Globus pallidus (tissue), 1 donor: ENCODE measurements at regions not wholly inside any gene's neighbourhood (a gene's known extent, or its start where the extent isn't known, plus 50 kb on each side); places are given as distances from the start of the nearest gene placed in this dataset.

ENCODE experiments used
- DNase-seq: peaks from one replicate; pipeline ENCODE4 v3.0.0-alpha.2; 2015; ENCODE audit warnings: low spot score

DNA sequence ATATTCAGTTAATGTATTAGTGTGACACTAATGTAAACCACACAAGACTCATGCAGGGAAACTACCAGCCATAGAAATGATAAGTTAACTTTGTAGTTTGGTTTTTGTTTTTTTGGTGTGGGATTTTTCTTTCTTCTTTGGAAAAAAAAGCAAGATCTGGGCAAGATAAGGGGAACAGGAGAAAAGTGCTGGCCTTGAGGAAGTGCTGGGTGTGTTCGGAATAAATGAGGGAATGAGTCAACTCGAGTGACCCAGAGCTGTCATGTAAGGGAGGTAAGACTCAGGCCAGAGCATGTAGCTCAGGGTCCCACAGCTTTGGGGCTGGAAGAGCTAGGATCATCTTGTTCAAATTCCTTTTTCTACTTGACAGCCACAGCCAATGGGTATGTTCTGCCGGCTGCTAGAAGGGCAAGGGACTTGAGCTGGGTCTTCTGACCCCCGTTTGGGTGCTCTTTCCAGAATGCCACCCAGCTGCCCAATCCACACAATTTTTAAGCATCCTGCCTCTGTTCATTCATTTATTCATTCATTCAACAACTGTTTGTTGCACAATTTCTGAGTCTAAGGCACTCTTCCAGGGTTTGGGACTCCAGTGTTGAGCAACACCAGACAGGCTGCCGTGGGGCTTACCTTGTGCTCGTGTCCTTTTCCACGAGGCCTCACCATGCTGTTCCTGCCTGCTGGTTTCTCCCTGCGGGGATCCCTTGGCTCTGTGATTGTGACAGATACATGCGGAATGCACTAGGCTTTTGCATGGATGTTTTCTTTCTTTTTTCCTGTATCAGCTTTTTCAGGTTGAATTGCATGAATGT lies 54.5 kb downstream of the CLDN34 start:
- DNase-seq, result no peak

DNA sequence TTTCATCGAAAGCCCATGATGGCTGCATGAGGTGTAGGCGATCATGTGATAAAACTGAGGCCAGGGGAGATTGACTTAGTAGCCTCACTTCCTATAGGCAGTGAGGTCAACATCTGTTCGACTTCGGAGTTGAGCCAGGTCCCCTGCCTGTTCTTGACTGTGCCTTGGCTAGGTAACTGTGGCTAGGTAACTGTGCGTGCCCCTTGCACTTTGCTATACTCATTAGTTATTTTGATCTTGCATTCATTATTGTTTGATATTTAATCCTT lies 55.0 kb downstream of the CLDN34 start:
- no peak for DNase-seq

DNA sequence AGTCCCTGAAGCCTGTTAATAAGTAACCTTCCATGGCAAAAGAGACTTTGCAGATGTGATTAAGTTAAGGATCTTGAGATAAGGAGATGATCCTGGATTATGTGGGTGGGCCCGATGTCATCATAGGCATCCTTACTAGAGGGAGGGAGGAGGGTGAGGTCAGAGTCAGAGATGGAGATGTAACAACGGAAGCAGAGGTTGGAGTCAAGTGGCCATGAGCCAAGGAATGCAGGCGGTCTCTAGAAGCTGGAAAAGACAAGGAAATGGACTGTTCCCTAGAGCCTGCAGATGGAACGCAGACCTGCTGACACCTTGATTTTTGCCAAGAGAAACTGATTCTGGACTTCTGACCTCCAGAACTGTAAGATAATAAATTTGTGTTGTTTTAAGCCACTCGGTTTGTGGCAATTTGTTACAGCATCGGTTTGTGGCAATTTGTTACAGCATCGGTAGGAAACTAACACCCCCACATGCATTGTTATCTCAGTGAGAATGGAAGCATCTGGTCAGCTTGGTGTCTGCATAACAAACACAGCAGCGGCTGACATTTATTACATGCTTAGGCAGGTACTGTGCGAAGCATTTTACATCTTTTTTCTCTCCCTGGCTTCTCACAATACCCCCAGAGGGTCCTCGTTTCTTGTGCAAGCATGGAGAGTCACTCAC lies 55.6 kb downstream of the CLDN34 start:
- no peak for DNase-seq

DNA sequence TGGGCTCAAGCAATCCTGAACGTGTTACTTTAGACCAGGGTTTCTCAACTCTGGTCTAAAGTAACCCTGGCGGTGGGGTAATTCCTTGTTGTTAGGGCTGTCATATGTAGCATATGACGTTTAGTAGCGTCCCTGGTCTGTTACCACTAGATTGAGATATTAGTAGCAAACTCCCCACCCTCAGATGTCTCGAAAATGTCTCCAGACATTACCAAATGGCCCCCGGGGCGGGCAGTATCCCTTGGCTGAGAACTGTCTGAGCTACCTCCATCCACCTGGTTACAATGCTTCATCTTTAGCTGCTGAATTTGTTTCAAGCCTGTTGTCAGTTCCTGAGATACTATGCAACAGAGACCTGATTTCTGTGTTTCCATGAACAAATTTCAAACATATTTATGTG lies 56.7 kb downstream of the CLDN34 start:
- DNase-seq, result no peak

DNA sequence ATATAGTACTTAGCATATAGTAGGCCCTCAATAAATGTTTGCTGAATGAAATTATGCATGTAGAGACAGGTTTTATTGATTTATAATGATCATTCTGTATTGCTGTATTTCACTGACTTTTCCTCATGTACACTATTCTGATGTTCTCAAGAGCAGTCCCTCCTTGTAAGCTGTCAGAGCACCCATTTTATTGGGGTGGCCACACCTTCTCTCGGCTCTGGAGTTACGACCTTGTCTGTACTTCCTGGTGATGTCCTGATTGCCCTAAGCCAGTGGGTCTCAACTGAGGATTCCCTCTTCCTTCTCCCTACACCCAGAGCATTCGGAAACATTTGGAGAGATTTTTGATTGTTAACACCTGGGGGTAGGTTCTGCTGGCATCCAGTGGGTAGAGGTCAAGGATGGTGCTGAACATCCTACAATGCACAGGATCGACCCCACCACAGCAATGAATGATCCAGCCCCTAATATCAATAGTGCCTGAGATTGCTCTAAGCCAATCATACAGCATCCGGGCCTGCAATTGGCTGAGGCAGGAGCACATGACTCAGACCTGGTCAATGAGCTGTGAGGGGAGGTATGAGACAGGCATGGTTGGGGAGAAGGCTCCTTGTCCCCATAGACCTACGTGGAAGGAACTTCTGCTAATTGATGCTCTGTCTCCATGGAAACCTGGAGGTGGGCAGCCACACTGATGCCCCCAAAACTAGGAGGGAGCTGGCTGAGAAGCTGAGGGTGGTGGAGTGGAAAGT lies 58.8 kb downstream of the CLDN34 start:
- no peak for DNase-seq

DNA sequence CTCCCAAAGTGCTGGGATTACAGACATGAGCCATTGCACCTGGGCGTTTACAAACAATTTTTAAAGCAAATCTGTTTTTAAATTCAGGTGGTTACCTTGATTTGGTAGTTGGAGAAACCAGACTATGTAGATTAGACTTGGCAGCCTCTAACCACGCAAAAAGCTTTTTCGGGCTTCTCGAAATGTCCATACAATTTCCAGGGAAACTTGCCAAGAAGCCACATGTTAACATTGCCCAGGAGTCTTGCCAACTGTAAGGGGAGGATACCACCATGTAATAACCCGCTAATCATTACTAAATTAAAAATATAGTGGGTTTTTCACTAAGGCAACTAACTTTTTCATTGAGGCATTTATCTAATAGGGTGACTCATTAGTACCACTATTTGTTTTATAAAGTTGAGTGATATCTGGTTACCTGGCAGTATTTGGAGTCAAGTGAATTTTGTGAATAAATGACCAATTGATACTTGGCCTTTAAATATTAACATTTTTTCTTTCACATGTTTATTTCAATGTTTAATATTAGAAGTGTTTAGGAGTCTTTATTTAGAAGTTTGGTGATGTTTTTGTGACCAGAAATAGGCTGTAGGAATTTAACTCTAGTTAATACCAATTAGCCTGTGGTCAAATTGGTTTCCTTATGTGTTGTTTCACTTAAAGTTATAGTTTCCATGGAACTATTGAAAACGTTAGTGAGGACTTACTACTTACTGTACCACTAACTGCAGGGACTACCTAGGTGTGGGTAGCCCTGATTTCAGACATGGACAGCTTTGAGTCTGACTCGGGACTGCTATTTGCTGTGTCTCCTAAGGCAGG lies 61.3 kb downstream of the CLDN34 start:
- DNase-seq, result no peak

DNA sequence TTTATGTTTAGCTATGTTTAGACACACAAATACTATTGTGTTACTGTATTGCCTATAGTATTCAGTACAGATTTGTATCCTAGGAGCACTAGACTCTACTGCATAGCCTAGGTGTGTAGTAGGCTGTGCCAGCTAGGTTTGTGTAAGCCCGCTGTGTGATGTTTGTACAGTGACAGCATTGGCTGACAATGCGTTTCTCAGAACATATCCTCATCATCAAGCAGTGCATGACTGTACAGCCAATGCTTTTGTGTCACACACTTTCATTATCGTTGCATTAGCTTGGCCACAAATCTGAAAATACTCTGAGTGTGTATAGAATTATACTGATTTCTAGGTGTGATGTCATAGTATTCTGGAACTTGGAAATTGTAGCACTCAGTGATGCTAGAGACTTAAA lies 63.4 kb downstream of the CLDN34 start:
- no peak for DNase-seq

DNA sequence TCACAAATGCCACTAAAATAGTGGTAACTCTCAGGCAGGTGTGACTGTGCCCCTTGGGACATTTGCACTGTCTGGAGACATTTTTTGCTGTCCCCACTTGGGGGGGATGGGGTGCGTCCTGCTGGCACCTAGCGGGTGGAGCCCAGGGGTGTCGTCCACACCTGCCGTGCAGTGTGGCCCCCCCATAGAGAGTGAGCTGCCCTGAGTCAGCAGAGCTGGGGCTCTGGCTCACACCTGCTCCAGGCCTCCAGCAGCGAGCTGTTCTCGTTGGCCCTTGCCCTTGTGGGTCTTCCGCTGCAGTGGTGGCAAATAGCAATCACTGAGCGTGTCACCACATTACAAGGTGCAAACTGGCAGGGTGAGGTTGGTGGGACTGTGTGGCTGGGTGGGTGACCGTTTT lies 64.6 kb downstream of the CLDN34 start:
- no peak for DNase-seq

DNA sequence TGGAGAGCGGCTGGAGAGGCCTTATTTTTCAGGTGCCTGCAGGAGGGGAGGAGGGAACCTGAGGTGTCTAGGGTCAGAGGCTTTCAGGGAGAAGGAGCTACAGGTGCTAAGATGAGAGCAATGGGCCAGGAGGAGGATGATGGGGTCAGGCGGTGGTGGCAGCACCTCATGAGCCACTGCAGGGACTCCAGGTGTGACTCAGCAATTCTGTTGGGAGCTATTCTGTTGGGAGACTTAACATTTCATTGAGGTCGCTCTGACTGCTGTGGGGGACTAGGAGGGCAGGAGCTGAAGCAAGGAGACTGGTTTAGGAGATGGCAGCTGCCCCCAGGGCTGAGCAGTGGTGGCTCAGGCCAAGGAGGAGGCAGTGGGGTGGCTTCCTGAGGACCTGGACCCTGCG lies 65.0 kb downstream of the CLDN34 start:
- DNase-seq, result no peak

DNA sequence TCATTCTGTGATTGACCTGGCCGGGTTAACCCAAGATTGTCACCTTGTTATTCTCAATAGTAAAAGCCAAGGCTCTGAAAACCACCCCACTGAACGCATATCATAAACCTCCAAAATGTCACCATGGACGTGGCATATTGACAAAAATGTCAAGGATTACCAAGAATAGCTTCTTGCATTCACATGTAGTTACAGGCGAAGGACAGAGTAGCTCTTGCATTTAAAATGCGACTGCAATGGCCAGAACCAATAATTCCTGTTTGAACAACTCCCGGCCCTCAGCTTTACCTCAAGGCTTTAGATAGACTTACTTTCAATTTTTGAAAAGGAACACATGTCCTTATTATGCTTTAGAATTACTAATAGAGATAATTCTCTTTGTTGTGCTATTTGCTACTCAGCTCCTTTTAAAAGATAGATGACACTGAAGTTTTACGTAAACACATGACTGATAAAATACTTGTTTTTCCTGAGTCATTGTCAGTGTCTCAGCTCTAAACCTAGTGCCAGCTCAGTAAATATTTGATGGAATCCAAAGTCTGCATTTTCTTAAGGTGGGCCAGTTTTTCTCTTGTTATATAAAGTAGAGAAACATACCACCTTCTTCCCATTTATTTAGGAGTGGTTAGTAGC lies 66.3 kb downstream of the CLDN34 start:
- no peak for DNase-seq

DNA sequence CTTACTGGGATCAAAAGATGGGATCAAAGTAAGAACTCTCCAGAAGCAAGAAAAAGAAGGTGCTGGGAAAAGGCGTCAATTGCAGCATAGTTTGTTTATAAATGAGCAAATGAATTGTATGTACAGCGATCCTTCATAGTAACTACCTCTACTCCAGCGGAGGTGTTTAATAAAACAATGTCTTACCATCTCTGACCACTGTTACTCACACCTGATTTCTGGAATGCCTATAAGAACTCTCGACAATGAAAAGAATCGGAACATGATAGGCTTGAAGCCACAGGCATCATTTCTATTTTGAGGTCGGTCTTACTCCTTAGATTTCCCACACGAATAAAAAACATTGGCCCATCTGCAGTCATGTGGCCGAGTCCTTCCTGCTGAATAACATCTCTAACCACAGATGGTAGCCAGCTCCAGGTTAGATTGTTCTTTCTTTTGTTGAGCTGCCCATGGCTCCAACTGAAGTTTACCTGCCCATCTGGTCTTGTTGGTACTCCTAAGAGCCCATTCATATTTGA lies 67.6 kb downstream of the CLDN34 start:
- DNase-seq, result no peak

DNA sequence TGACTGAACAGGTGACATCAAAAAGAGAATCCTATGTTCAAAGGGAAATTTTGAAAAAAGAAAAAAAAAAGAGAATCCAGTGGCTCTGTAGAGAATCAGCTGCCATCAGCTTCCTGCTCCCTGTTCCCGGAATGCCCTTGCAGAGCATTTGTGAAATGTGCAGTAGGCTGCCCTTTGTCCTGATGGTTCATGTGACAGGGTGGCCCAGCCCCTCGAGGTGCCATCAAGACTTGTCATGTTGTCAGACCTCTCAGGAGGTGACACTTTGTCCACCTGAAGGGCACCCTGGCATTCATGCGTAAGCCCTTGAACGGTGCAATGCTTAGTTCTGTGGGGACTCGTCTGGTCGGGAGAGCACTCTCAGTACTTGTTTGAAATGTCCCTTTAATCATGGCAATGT lies 71.4 kb downstream of the CLDN34 start:
- no peak for DNase-seq

DNA sequence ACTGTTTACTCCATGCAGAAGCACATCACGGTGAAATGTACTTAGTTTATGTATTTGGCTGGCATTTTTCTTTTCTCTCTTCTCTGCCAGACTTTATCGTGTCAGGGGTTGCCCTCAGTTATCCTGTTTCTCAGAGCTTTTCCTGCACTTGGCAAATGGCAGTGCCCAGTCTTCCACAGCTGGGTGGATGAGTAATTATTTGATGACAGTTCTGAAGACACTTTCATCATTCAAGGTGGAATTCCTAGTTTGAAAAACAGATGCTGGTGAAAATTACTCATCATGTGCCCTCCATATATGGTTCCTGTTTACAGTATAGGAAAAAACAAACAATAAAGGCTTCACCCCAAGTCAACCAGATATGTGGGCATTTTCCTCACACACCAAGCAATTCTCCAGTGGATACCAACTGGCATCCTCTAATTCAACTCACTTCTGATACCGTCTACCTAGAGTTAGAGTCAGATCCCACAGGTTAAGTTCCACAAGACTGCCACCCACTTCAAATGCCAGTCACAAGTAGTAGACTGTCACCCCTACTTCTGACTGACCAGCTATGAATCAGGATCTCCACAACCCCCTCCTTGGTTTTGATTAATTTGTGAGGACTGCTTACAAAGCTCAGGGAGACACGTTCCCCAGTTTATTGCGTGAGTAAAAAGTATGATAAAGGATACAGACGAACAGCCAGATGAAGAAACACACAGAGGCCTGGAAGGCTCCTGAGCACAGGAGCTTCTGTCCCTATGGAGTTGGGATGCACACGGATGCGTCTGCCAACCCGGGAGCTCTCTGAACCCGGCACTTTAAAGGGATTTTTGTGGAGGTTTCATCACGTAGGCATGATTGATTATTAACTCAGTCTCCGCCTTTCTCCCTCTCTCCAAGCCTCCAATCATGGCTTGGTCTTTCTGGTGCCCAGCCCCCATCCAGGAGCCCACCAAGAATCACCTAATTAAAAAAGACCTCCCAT lies 72.9 kb downstream of the CLDN34 start:
- DNase-seq, result no peak

DNA sequence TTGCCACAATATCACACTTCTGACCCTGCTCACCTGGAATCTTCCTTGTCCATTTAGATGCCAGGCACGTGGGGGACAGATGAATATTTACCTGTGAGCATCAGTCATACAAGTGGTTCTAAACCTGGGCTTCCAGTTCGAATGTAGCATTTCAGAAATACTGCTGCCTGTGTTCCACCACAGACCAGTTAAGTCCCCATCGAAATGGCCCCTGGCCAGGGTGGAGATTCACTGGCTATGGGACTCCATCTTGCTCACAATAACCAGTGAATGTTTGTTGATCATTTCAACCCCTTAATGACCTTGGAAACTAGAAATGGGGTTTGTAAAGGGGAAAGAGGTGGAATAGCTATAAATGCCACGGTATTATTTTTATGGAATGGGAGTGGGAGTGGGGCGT lies 73.8 kb downstream of the CLDN34 start:
- DNase-seq, result no peak

DNA sequence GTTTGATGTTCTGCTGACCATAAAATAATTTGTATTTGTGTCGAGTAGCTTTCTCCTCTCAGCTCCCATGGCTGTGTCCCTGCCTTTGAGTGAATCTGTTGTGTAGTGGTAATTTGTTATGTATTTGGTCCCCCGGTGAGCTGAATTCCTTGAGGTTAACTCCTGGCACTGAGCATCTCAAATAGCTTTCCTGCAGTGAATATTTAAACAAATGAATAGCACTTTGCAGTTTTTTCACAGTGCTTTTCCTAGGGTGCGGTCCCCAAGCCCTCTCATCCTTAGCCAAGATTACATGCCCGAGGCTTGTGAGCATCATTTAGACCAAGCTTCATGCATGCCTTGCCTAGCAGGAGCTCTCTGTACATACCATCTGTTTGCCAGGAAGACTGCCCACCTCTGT lies 74.2 kb downstream of the CLDN34 start:
- DNase-seq, result no peak

DNA sequence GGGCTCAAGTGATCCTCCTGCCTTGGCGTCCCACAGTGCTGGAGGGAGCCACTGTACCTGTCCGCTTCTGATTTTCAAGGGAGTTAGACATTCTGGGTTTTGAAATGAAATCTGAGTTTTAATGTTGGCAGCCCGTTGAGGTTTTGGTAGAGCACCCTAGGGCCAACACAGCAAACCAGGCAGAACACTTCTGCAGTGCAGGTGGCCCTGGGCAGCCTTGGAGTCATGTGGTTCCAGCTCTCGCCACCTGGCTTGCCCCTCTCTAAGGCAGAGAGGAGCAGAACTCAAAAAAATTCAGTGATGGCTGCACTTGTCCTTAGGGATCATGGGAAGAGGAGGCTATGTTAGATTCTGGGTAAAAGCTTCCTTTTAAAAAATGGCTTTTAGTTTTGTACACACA lies 74.9 kb downstream of the CLDN34 start:
- no peak for DNase-seq

DNA sequence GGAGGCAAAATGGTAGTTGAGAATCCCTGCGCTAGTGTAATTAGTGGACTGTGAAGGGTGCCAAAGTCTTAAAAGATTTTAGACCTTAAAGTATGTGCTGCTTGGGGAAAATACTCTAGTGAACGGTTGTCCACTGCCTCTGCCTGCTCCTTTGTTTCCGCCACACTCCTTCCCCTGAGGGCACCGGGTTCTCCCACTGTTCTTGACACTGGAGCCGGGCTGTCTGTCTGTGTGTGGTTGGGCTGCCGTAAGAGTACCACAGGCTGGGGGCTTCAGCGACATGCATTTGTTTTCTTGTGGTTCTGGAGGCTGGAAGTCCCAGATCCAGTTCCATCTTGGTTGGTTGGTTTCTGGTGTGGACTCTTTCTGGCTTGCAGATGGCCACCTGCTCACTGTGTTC lies 76.2 kb downstream of the CLDN34 start:
- no peak for DNase-seq

DNA sequence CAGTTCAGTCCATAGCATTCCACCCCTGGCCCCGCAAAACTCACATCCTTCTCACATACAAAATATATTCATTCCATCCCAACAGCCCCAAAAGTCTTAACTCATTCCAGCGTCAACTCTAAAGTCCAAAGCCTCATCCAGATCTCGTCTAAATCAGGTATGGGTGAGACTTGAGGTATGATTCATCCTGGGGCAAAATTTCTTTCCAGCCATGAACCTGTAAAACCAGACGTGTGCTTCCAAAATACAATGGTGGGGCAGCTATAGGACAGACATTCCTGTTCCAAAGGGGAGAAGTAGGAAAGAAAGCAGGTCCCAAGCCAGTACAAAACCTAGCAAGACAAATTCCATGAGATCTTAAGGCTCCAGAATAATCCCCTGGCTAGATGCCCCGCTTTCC lies 76.9 kb downstream of the CLDN34 start:
- no peak for DNase-seq

DNA sequence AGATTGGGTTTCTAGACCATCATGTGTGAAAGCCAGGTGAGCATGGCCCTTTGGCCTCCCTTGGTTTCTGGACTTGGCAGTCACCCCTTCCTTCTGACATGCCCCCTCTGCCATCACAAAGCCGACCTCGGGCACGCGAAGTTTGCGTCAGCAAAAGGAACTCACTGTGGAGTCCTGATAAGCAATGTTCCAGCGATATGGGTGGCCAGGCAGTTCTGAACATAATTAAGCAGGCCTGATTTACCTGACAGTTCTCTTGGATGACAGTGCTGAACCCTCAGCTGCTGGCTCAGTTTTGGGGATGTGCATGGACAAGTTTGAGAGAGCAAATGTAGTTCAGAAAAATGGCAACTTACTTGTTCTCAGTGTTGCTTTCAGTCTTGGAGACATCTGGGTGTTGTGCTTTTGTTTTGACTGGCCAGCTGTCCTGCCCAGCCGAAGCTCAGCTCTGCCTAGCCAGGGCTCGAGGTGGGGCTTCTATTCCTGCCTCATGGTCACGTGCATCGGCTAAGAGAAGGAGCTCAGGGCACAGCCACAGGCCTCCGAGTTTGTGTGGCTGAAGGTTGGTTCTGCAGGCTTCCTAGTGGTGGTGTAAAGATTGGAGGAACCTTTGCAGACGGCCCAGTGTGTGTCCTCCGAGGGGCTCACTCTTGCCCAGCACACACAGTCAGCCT lies 78.3 kb downstream of the CLDN34 start:
- no peak for DNase-seq

DNA sequence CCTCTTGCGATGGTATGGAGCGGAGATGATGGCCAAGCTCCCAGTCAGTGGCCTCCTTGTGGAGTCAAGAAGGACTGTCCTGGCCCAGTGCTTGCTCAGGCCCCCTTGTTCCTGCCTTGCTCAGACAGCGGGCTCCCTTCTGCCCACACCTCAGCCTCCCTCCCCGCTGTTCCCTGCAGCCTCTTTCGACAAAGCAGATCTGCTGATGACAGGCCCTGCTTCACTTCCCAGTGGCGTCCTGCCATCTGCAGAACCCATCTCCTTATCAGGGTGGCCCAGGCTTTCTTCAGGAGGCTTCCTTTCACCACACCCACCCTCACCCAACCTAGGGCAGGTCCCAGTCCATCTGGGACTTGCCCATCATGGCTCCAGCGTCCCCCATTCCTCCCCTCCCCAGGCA lies 80.0 kb downstream of the CLDN34 start:
- no peak for DNase-seq
